Stimulated activated effector memory CD8-positive, alpha-beta T cell treated with anti-CD3 and anti-CD28 coated beads, Interleukin-12 subunit alpha, Interleukin-12 subunit beta, amount 100 ng/mL, for 72 hours (primary cell): ENCODE measurements at regions not wholly inside any gene's neighbourhood (a gene's known extent, or its start where the extent isn't known, plus 50 kb on each side); places are given as distances from the start of the nearest gene placed in this dataset.

Experiments used
- ATAC-seq: fragments of 150-1000 bp; cut with Tn5 transposase; 2 replicates; pipeline ENCODE4 v1.10.0; 2021
- DNase-seq, 2 donors: peaks; one replicate each; pipeline ENCODE4 v3.0.0; 2021 to 2022; ENCODE audit warnings: low spot score in 2 of 2
- H3K27ac Mint-ChIP-seq: one replicate; pipeline ENCODE4 v1.8.0; 2022; ENCODE audit warnings: mild to moderate bottlenecking, mixed read lengths
- H3K36me3 Mint-ChIP-seq: one replicate; pipeline ENCODE4 v1.8.0; 2022; ENCODE audit warnings: mild to moderate bottlenecking, mixed read lengths
- H3K4me1 Mint-ChIP-seq: one replicate; pipeline ENCODE4 v1.8.0; 2022; ENCODE audit warnings: mixed read lengths
- H3K4me3 Mint-ChIP-seq: one replicate; pipeline ENCODE4 v1.8.0; 2022; ENCODE audit warnings: mild to moderate bottlenecking, mixed read lengths
- H3K9me3 Mint-ChIP-seq: one replicate; pipeline ENCODE4 v1.8.0; 2022; ENCODE audit warnings: mixed read lengths

DNA sequence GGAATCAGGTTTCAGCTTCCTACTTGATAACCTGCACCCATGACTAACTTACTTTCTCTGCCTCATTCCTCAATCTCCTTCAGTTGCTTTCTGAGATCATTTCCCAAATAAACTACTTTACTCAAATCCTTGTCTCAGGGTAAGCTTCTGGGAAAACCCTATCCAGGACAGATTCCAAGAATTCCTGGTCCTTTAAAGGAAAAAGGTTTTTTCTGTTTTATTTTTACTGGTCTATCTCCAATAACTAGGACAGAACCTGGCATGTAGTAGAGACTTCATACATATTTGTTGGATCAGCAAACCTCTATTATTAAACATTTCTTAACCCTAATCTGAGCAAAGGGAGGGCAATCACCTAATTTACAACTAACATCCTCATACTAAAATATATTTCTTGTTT lies 910.5 kb upstream of the CHORDC1 start:
- peaks cover 10% of the 10 kb centered on the region for H3K9me3 Mint-ChIP-seq
- no peak overlapping the region for H3K4me3 Mint-ChIP-seq
- no peak overlapping the region for H3K27ac Mint-ChIP-seq
- no peaks in the 10 kb centered on the region for H3K36me3 Mint-ChIP-seq
- ATAC-seq = no peak
- H3K4me1 Mint-ChIP-seq = no peaks in the 10 kb centered on the region
- no peak for DNase-seq

DNA sequence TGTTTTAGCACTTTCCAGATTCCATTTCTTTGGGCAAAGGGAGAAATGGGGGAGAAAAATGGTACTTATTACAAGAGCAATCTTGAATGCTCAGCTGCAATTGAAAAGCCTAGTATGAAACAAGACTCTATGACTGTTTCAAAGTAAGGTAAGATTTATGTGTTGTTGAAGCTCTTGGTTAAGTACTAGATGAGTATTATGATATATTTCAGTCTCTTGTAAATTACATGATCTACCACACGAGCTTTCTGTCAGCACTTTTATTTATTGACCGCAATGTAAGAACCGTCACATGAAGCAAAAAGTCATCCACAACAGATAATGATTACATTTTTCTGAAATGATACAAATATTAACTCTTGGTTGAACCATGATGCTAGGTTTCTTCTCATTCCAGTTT lies 906.7 kb upstream of the CHORDC1 start:
- Mint-ChIP-seq H3K4me1 (no peaks in the 10 kb centered on the region), H3K4me3 (no peak overlapping the region), H3K36me3 (no peaks in the 10 kb centered on the region), H3K27ac (no peak overlapping the region), H3K9me3 (peaks cover 13% of the 10 kb centered on the region)
- no peak for ATAC-seq
- no peak for DNase-seq

DNA sequence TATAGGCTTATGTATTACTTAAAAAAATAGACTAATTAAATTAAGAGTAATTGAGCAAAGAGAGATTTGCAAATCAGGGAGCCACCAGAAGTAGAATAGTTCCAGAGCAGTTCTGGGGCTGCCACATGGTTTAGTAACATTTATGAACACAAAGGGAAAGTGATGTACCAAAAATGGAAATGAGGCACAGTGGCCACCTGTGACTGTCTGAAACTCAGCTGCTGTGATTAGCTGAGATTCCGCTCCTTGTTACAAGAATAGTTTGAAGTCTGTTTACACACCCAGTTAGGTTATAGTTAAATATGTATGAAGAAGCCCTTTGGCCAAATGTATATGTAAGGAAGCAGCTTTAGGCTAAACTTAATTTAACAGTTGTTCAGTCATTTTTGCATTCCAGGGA lies 901.5 kb upstream of the CHORDC1 start:
- ATAC-seq = no peak
- Mint-ChIP-seq H3K27ac (no peak overlapping the region), H3K4me3 (no peak overlapping the region), H3K9me3 (peaks cover 21% of the 10 kb centered on the region), H3K4me1 (no peaks in the 10 kb centered on the region), H3K36me3 (no peaks in the 10 kb centered on the region)
- no peak for DNase-seq

DNA sequence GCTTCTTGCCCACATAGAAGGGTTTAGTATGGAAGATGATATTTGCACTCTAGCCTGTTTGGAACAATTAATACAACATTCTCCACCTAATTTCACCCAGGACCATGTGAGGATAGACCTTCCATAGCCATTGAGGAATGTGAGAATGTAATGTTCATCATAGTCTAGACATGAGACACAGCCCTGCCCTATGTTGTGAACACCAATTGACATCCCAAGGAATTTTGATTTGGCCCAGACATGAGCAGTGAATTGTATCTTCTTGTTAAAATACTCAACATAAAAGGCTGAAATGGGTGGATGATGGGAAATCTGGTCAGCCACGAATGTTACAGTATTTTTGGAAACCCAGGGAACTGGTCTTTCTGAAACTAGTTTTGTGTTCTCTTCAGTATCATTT lies 892.3 kb upstream of the CHORDC1 start:
- Mint-ChIP-seq H3K36me3 (no peaks in the 10 kb centered on the region), H3K27ac (no peak overlapping the region), H3K9me3 (peaks cover 15% of the 10 kb centered on the region), H3K4me1 (no peaks in the 10 kb centered on the region), H3K4me3 (no peak overlapping the region)
- no peak for DNase-seq
- ATAC-seq = no peak

GRCh38 chr11:91104237-91104636 lies 881.4 kb upstream of the CHORDC1 start:
- no peaks in the 10 kb centered on the region for H3K36me3 Mint-ChIP-seq
- no peak for DNase-seq
- no peak for ATAC-seq
- H3K4me3 Mint-ChIP-seq = no peak overlapping the region
- H3K27ac Mint-ChIP-seq = no peak overlapping the region
- H3K4me1 Mint-ChIP-seq = no peaks in the 10 kb centered on the region
- no peaks in the 10 kb centered on the region for H3K9me3 Mint-ChIP-seq

- DNase-seq = no peak
- Mint-ChIP-seq H3K4me3 (no peak overlapping the region), H3K9me3 (peaks cover 3% of the 10 kb centered on the region), H3K36me3 (no peaks in the 10 kb centered on the region), H3K27ac (no peak overlapping the region), H3K4me1 (no peaks in the 10 kb centered on the region)
- no peak for ATAC-seq
These were observed 877.6 kb upstream of the CHORDC1 start for GRCh38 chr11:91100427-91100826.

- ATAC-seq (no peak), DNase-seq (no peak)
- H3K9me3 Mint-ChIP-seq = peaks cover 11% of the 10 kb centered on the region
- no peak overlapping the region for H3K4me3 Mint-ChIP-seq
- no peaks in the 10 kb centered on the region for H3K36me3 Mint-ChIP-seq
- no peaks in the 10 kb centered on the region for H3K4me1 Mint-ChIP-seq
- no peak overlapping the region for H3K27ac Mint-ChIP-seq
These were observed 874.2 kb upstream of the CHORDC1 start for GRCh38 chr11:91097083-91097482.

DNA sequence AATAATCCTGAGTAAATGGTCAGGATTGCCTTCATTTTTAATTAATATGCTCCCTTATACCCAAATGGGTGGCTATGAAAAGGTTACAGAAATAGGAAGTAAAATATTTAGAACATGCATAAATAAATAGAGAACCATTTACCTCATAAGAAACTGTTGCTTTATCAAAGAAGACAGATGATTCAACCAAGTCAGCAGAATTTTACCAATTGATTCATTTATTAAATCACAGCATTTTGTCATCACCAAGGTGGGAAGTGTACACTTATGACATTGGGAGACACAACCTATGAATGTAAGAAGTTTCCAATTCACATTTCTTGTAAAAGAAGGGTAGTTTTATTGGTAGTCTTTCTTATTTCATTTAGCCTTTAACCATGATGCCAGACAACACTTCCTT lies 870.3 kb upstream of the CHORDC1 start:
- no peak for DNase-seq
- Mint-ChIP-seq H3K9me3 (peaks cover 15% of the 10 kb centered on the region), H3K27ac (no peak overlapping the region), H3K4me3 (no peak overlapping the region), H3K36me3 (no peaks in the 10 kb centered on the region), H3K4me1 (no peaks in the 10 kb centered on the region)
- no peak for ATAC-seq

GRCh38 chr11:91091563-91091962 lies 868.7 kb upstream of the CHORDC1 start:
- no peak for ATAC-seq
- Mint-ChIP-seq H3K4me1 (no peaks in the 10 kb centered on the region), H3K36me3 (no peaks in the 10 kb centered on the region), H3K27ac (no peak overlapping the region), H3K4me3 (no peak overlapping the region), H3K9me3 (peaks cover 17% of the 10 kb centered on the region)
- DNase-seq = no peak

DNA sequence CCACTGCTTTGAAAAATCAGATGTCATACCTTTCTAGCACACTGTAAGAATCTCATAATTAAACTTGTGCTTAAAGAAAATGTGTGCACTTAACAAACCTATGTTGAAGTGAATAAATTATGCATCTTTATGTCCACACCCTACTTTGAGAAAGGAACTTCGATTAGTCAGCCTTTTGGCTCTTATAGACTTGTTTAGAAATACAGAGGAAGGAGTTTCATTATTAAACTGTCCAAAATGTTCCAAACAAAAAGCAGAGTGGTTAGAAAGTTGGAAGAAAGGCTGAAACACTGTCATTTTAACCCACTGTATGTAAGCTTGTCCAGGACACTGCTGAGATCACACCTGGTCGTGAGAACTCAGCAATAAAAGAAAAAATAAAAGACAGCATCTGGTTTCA lies 863.2 kb upstream of the CHORDC1 start:
- Mint-ChIP-seq H3K4me3 (no peak overlapping the region), H3K36me3 (no peaks in the 10 kb centered on the region), H3K9me3 (peaks cover 22% of the 10 kb centered on the region), H3K27ac (no peak overlapping the region), H3K4me1 (no peaks in the 10 kb centered on the region)
- no peak for ATAC-seq
- no peak for DNase-seq

DNA sequence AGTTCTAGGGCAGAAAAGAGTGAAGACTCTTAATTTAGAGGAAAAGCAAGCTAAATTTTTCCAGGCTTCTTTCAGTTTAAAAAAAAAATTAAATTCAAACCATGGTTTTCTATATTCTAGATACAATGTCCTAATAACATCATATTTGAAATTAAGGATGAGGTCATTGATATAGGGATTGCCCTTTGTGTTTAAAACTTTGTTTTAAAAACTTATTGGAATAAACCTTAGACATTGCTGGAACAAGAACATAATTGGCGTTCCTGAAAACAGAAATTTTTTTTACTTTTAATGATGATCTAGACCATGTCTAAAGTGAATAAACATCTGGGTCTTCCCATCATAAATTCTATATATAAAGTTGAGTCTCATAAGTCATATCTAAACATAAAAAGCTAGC lies 859.4 kb upstream of the CHORDC1 start:
- H3K27ac Mint-ChIP-seq = no peak overlapping the region
- no peak overlapping the region for H3K4me3 Mint-ChIP-seq
- H3K9me3 Mint-ChIP-seq = peaks cover 22% of the 10 kb centered on the region

GRCh38 chr11:91081440-91082043 lies 858.7 kb upstream of the CHORDC1 start:
- ATAC-seq (no peak), DNase-seq (no peak)
- H3K9me3 Mint-ChIP-seq = peaks cover 21% of the 10 kb centered on the region
- H3K4me1 Mint-ChIP-seq = no peaks in the 10 kb centered on the region
- no peaks in the 10 kb centered on the region for H3K36me3 Mint-ChIP-seq
- no peak overlapping the region for H3K4me3 Mint-ChIP-seq
- H3K27ac Mint-ChIP-seq = no peak overlapping the region

More for the DNA sequence above, 859.4 kb upstream of the CHORDC1 start:
- no peak for DNase-seq
- no peak for ATAC-seq
- no peaks in the 10 kb centered on the region for H3K36me3 Mint-ChIP-seq
- no peaks in the 10 kb centered on the region for H3K4me1 Mint-ChIP-seq

GRCh38 chr11:91078221-91078620 lies 855.4 kb upstream of the CHORDC1 start:
- H3K4me3 Mint-ChIP-seq = no peak overlapping the region
- no peaks in the 10 kb centered on the region for H3K4me1 Mint-ChIP-seq
- no peak for ATAC-seq

DNA sequence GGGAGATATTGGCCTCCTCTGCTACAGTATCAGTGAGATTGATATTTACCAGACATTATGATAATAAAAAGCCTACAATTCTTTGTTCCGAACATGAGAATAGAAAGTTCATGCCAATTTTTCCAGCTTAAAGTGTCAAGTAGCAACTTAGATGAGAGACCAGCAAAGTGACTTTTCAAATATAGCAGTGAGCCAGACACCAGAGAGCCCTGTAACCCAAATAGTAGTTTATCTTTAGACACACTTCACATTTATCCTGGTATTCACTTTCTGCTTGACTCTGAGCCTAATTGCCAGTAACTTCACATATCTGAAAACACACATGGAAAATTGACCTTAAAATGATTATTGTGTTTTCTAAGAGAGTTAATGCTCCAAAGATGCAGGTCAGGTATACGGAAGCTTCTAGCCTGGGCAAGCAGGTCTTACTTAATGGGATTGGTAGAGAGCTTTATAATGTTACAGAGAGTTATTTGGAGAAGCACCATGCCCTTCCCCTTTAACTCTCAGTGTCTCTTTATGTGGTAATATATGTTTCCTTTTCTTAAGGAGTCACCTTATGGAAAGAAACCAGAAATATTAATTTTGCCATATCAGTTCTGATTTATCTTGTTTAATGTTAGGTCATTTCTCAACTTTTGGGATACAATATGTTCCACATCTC lies 852.3 kb upstream of the CHORDC1 start:
- H3K36me3 Mint-ChIP-seq = no peaks in the 10 kb centered on the region
- no peak overlapping the region for H3K4me3 Mint-ChIP-seq
- H3K4me1 Mint-ChIP-seq = no peaks in the 10 kb centered on the region
- H3K27ac Mint-ChIP-seq = no peak overlapping the region
- DNase-seq = no peak
- no peak for ATAC-seq
- peaks cover 9% of the 10 kb centered on the region for H3K9me3 Mint-ChIP-seq

More at GRCh38 chr11:91078221-91078620, 855.4 kb upstream of the CHORDC1 start:
- DNase-seq = no peak
- H3K36me3 Mint-ChIP-seq = no peaks in the 10 kb centered on the region
- H3K9me3 Mint-ChIP-seq = peaks cover 14% of the 10 kb centered on the region
- no peak overlapping the region for H3K27ac Mint-ChIP-seq

- ATAC-seq (no peak), DNase-seq (no peak)
- peaks cover 15% of the 10 kb centered on the region for H3K9me3 Mint-ChIP-seq
- no peaks in the 10 kb centered on the region for H3K36me3 Mint-ChIP-seq
- no peak overlapping the region for H3K4me3 Mint-ChIP-seq
- no peak overlapping the region for H3K27ac Mint-ChIP-seq
- H3K4me1 Mint-ChIP-seq = no peaks in the 10 kb centered on the region
These were observed 844.8 kb upstream of the CHORDC1 start for GRCh38 chr11:91067666-91068065.

DNA sequence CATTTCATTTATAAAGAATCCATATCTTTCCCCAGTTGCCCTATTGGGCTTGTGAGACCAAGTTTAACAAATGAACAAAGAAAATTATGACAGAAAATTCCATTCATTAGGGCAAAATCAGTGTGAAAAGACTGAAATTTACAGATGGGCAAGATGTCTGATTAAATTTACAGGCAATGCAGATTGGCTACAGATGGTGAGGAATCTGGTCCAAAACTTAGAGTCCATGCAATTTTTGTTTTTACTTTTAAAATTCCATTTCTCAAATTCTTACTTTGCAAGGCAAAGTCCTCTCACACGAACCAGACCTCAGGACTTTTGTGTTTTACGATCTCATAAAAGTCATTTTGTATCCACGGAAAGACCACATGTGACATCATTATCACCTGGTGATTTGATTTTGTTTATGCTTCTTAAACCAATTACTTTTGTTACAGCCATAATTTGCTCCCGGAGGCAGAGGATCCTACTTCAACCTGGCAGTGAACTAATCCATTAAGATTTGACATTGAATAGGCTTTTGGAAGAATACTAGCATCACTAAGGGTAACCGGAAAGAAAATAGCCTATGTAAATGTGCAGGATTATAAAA lies 843.7 kb upstream of the CHORDC1 start:
- no peak overlapping the region for H3K27ac Mint-ChIP-seq
- peaks cover 17% of the 10 kb centered on the region for H3K9me3 Mint-ChIP-seq
- no peak overlapping the region for H3K4me3 Mint-ChIP-seq
- H3K36me3 Mint-ChIP-seq = no peaks in the 10 kb centered on the region
- DNase-seq (no peak), ATAC-seq (no peak)
- H3K4me1 Mint-ChIP-seq = no peaks in the 10 kb centered on the region
